B cell (primary cell): ENCODE measurements at regions not wholly inside any gene's neighbourhood (a gene's known extent, or its start where the extent isn't known, plus 50 kb on each side); places are given as distances from the start of the nearest gene placed in this dataset.

ENCODE experiments used
- EZH2 ChIP-seq: IDR thresholded peaks from 2 replicates; pipeline ENCODE4 v1.6.1; 2012; ENCODE audit warnings: borderline replicate concordance, low read depth, mild to moderate bottlenecking, moderate library complexity, low read length; ENCODE audit not compliant: insufficient read depth, poor library complexity, severe bottlenecking
- TF ChIP-seq, protein P1 (sequence below): fragments of 200-600 bp; IDR thresholded peaks from one replicate; pipeline ENCODE4 v1.8.0; 2022; ENCODE audit warnings: antibody characterized with exemption, mild to moderate bottlenecking

- no peak for TF ChIP-seq EZH2
- TF ChIP-seq, protein P1, sequence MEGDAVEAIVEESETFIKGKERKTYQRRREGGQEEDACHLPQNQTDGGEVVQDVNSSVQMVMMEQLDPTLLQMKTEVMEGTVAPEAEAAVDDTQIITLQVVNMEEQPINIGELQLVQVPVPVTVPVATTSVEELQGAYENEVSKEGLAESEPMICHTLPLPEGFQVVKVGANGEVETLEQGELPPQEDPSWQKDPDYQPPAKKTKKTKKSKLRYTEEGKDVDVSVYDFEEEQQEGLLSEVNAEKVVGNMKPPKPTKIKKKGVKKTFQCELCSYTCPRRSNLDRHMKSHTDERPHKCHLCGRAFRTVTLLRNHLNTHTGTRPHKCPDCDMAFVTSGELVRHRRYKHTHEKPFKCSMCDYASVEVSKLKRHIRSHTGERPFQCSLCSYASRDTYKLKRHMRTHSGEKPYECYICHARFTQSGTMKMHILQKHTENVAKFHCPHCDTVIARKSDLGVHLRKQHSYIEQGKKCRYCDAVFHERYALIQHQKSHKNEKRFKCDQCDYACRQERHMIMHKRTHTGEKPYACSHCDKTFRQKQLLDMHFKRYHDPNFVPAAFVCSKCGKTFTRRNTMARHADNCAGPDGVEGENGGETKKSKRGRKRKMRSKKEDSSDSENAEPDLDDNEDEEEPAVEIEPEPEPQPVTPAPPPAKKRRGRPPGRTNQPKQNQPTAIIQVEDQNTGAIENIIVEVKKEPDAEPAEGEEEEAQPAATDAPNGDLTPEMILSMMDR = no peak
These were observed 649.6 kb downstream of the BCL11B start for GRCh38 chr14:98622208-98623051.
